COLO829 (cell line): ENCODE measurements at regions not wholly inside any gene's neighbourhood (a gene's known extent, or its start where the extent isn't known, plus 50 kb on each side); places are given as distances from the start of the nearest gene placed in this dataset.

Source experiments
- DNase-seq: peaks from one replicate; pipeline ENCODE4 v3.0.0; 2012; ENCODE audit warnings: low spot score

DNA sequence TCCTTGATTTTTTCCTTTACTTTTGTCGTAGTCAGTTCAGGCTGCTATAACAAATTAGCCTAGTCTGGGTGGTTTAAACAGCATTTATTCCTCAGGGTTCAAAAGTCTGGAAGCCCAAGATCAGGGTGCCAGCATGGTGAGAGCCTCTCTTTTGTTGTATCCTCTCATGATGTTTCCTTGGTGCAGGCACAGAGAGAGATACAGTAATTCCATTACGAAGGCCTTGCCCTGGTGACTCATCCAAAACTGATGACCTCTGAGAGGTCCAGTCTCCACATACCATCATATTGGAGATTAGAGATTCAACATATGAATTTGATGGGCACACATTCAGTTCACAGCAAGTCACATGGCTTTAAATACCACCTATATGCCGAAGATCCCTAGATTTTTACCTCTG lies 253.8 kb downstream of the CYRIA start:
- DNase-seq: no peak

DNA sequence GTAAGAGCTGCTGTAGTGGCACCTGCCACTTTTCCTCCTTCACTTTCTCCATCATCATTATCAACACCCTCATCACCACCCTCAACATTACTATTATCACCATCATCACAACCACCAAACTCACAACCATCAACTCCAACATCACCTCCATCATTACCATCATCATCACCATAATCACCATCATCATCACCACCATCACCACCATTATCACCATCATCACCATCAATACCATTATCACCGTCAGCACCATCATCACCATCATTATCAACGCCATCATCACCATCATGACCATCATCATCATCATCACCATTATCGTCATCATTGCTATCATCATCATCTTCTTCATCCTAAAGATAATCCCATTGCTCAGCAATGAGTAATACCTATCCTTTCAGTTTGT lies 255.8 kb downstream of the CYRIA start:
- DNase-seq: no peak

DNA sequence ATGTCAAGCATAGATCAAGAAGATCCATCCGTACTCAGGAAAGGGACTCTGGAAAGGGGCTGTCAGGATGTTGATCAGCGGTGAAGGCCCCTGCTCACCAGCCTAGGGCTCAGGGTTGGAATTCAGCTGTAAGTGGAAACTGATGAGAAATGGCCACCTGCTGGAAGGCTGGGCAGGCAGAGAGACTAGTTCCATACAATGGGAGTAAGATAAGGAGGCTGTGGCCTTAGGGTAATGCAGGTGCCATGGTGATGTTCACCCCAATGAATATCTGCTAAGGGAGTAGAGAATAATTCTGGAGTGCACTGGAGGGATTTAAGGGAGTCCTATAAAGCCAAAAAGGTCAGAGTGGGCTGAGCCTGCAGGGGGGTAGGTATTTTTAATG lies 256.6 kb downstream of the CYRIA start:
- no peak for DNase-seq

GRCh38 chr2:16408331-16409005 lies 257.2 kb downstream of the CYRIA start:
- no peak for DNase-seq

- DNase-seq: no peak
These were observed 258.3 kb downstream of the CYRIA start for GRCh38 chr2:16407358-16407757.

DNA sequence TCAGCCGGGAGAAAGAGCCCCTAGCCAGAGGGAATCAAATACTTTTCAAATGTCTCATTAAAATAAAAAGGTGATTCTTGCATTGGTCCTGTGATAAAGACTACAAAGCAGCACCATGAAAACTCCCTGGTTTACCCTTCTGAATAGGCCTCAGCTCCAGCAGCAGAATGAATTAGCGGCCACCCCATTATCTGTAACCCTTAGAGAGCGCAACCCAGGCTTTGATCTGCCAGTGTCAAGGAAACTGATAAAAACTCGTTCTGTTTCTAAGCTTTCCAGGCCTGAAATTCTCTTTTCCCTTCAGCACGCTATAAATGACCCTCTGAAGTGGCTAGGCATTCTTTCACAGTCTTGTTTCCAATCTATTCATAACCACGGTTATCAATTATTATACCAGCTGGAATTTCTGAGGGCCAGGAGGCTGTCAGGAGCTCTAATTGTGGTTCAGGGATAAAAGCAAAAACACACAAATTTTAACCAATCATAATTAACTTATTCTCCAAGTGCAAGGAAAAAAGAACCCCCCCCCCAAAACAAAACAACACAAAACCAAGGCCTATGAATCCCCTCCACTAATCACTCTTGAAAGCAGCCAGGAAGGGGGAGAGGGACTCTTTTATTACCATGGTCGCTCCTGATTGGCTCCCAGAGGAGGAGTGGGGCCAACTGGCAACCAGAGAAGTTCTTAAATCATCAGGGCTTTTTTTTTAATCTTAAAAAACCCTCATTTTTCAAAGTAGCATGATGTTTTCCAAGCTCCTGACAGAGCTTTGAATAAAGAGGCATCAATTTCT lies 258.9 kb downstream of the CYRIA start:
- DNase-seq: no peak

GRCh38 chr2:16405551-16405950 lies 260.1 kb downstream of the CYRIA start:
- DNase-seq: no peak

DNA sequence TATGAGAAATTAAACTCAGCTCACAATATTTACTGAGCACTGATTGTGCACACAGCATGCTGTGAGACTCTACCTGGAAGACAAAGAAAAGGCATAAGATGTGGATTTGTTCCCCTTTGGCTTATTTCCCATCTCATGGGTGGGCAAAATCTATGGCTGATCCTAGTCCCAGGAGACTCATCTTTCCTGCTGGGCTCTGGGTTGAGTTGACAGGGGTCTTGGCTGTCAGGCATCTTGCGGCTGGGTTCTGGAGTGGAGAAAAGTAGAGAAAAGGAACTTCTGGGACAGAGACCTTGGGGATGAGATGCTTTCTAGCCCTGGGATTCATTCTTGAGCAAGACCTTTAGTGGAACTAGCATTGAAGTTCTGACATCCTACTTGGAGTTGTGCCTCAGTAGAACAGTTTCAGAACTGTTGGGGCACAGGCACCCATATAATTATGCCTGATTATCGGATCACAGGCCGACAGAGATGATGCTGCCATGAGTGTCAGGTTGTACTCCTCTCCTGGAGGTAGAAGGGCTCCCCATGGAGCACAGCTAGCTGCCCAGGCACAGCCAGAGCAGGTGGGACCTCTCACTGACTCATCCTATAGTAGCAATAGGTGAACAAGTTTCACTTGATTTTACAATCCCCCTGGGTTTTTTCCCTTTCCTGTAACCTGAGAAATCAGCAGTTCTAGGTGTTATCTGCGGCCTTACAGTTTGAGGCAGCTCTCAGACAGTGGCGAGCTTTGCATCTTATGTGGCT lies 260.9 kb downstream of the CYRIA start:
- no peak for DNase-seq

GRCh38 chr2:16404146-16404545 lies 261.5 kb downstream of the CYRIA start:
- DNase-seq: no peak

DNA sequence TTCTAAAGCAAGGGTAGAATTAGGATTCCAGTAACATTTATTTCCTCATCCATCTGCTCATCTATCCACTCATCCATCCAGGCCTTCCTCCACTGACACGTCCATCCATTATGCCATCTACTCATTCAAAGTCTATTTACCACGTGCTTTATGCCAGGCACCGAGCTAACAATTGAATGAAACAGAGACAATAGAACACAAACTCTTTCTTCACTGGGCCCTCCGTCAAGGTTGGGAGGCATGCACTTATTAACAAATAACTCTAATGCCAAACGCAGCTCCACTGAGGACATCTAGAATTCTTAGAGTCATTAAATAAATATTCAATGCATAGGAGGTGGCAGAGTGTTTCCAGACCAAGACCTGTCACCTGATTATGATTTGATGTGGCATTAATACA lies 262.7 kb downstream of the CYRIA start:
- no peak for DNase-seq

- no peak for DNase-seq
These were observed 263.8 kb downstream of the CYRIA start for GRCh38 chr2:16401761-16402300.

GRCh38 chr2:16400127-16400623 lies 265.5 kb downstream of the CYRIA start:
- no peak for DNase-seq

DNA sequence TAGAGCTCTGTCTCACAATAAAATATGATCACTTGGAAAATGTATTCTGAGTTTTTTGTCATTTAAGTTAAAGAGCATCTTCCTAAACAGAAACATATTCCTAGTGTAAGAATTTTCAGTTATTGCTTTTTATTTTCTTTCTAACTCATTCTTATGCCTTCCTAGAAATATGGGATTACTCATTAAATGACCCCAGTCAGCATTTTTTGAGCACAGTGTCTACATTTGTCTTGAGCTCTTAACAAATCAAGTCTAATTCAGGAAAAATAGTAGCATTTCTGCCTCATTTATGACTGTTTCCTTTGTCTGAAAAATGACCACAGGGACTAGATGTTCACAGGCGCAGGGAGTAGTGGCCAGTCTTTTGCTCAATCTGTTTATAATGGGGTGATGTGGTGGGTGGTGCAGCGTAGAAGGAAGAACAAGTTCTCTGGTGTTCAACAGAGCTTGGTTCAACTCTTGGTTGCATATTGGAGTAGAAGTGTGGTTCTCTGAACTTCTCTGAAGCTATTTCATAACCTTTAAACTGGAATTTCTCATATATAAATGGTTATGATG lies 267.1 kb downstream of the CYRIA start:
- DNase-seq: no peak

DNA sequence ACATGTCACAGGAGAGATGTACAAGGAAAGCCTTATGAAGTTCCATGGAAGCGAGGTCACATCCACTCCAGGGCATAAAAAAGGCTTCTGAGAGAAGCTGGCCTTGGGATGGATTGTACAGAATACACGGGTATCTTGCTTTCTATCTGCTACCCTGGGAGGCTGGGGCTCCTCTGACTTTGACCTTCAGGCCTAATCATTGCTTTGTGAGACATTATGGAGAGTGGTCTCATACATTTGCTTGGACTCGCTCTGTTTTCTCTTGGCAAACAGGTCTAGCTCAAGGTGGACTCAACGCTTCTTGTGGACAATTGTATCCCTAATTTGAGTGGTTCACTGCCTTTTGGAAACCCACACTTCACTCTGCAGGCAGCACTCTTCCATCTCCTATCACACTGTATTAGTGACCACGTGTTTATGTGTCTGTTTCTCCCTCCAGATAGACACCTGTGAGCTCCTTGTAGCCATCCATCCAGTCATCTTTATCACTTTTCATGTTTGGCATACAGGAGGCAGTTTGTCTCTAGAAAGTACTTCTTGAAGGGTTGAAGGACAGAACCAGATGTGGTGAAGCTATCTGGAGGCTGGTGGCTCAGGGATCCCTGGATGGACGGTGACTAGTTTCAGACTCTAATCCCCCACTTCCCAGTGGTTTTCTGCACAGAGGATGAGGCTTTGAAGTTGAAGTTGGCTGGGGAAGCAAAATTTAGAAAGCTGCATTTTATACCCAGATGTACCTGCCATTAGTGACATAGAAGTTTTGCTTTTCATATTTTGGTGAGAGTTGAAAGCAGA lies 267.8 kb downstream of the CYRIA start:
- DNase-seq: no peak

DNA sequence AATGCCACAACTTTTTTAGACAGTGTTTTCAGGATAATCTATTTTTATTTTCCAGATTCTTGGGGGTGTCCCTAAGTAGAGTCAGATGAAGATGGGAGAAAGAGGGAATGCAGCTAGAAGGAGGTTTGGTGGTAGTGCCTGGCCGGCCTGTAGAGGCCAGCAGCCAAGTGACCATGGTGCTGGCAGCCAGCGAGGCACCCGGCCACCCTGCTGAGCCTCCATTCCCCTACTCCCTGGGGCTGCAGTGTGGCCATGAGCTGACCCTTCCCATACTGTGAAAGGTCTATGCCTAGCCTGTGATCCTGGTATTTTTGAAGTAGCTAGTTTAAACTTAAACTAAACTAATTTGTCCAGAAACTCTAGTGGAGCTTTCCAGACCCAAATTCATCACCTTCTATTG lies 268.6 kb downstream of the CYRIA start:
- DNase-seq: no peak

DNA sequence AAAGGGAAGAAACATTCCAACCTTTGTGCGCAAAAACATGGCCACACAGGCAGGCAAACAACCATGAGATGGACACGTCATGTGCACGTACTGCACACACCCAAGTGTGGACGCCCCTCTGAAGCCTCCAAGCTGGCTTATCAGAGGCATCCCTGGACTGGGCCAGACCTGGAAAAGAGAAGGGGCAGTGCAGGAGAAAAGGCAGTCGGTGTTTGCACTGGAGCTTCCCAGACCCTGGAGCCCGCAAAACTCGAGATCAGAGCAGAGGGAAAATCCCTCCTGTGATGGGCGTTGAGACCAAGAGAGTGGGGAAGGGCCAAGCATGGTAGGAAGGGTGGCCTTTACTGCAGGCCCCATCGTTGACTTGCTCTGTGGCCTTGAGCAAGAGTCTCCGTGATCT lies 269.5 kb downstream of the CYRIA start:
- DNase-seq: no peak

- DNase-seq: no peak
These were observed 270.0 kb downstream of the CYRIA start for GRCh38 chr2:16395601-16396000.

DNA sequence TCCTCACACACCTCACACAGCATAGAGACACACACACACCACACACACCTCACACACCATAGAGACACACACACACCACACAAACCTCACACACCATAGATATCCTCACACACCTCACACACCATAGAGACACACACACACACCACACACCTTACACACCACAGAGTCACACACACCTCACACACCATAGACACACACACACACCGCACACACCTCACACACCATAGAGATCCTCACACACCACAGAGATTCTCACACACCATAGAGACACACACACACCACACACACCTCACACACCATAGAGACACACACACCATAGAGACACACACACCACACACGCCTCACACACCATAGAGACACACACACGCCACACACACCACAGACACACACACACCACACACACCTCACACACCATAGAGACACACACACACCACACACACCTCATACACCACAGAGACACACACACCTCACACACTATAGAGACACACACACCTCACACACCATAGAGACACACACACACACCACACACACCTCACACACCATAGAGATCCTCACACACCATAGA lies 270.6 kb downstream of the CYRIA start:
- DNase-seq: no peak

DNA sequence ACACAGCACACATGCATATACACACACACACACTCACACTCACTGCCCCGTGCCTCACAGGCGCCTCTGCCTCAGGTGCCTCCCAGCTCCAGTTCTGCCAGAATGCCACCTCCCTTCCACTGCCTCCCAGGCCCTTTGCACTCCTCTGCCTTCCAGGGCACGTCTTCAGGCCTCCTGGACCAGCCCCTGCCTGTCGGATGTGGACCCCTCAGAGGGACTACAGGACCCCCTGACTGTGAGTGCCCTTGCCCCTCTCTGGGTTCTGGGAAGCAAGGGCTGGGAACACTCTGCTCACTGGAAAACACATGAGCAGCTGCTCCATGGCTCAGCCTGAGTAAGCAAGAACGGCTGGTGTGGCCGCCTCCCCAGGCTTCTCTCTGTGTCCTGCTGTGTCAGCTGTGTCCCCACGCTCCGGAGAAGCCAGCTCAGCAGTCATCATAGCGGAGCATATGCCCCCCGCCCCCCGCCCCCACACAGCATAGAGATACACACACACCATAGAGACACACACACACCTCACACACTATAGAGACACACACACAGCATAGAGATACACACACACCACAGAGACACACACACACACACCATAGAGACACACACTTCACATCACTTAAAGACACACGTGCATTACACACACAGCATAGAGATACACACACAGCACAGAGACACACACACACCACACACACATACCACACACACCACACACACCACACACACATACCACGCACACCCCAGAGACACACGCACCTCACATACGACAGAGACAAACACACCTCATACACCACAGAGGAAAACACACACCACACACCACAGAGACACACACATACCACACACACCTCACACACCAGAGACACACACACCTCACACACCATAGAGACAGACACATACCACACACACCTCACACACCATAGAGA lies 271.3 kb downstream of the CYRIA start:
- no peak for DNase-seq

- no peak for DNase-seq
These were observed 272.0 kb downstream of the CYRIA start for GRCh38 chr2:16393500-16394071.
